HG03575 (cell line): ENCODE measurements at regions not wholly inside any gene's neighbourhood (a gene's known extent, or its start where the extent isn't known, plus 50 kb on each side); places are given as distances from the start of the nearest gene placed in this dataset.
"Not testable (repeated sequence)": the region's sequence is repeated elsewhere in the genome, so short reads cannot be mapped to it uniquely, and the experiment has no call there.

Experiments
- ATAC-seq: cut with Tn5 transposase; IDR thresholded peaks from one replicate; pipeline ENCODE4 v1.9.1; 2021; ENCODE audit not compliant: unreplicated experiment, insufficient number of reproducible peaks, low FRiP score; ENCODE audit errors: extremely low read depth

DNA sequence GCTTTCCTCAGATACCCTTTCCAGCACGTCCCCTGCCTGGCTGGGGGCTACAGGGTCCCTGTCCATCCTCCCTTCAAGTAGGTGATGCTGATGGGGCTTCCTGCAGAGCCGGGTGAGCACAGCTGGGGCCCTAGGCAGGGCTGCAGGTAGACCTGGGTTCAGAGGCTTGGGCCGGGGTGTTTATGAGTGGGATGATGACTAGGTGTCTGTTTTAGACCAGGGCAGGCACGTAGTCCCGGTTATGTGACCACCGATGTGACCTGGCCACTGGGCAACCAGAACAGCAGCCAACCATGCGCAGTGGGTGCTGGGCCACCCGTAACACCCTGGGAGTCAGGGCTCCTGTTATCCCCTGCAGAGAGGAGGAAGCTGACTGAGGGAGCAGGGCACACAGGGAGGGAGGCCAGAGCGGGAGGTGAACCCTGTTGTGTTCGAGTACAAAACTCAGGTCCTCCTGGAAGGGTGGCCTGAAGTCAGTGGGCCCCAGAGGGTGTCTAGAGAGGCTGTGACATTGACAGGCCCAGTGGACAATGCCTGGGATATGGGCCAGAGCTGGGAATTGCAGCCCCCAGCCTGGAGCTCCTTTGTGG, 101.6 kb downstream of the PLXNA1 start:
- ATAC-seq: no peak

DNA sequence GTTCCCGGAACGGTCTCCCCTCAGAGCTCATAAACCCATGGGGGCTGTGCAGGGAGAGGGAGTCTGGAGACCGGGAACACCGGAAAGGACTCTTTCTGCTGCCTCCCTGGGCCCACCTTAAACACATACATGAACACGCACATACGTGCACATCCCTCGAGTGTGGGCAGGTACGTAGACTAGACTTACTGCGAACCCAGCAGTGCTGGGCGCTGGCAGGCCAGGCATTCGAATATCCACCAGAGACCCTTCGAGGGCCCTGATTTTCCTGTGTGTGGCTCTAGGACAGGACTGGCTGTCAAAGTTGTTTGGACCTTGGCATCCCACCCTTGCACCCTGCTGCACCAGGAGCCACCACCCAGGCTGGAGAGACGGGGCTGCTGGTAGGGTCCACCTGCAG, 102.7 kb downstream of the PLXNA1 start:
- no peak for ATAC-seq

DNA sequence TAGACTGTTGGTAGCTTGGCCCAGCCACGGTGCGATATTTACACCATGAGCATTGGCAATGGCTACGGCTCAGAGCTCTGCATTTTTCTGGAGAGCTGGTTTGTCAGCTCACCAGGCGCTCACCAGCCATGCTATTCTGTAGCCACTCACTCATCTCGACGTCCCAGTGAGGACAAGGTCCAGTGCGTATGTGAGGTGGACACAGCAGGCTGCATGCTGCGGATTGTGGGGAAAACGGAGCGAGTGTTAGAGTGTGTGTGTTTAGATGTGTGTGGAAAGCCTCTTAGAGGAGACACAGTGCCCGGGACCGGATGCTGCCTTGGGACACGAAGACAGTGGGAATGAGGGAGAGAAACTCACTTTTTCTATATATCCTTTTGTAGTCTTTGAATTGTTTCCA, 103.7 kb downstream of the PLXNA1 start:
- not testable (repeated sequence) for ATAC-seq

DNA sequence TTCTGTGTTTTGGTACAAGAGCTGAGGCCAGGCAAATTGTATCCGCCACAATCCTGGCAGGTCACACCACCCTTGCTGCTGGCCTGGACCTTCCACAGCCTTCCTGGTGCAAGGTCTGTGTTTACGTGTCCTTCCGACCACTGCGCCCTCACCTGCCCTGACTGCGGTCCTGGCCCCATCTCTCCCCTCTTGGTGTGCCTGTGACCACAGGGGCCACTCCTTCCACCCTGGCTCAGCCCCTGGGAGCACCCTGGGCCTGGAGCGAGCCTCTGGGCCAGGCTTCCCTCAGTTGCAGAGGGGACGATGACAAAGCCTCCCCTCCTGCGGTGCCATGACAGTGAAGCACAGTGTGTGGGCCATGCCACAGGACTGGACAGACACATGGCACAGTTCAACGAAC, 104.5 kb downstream of the PLXNA1 start:
- ATAC-seq: no peak

DNA sequence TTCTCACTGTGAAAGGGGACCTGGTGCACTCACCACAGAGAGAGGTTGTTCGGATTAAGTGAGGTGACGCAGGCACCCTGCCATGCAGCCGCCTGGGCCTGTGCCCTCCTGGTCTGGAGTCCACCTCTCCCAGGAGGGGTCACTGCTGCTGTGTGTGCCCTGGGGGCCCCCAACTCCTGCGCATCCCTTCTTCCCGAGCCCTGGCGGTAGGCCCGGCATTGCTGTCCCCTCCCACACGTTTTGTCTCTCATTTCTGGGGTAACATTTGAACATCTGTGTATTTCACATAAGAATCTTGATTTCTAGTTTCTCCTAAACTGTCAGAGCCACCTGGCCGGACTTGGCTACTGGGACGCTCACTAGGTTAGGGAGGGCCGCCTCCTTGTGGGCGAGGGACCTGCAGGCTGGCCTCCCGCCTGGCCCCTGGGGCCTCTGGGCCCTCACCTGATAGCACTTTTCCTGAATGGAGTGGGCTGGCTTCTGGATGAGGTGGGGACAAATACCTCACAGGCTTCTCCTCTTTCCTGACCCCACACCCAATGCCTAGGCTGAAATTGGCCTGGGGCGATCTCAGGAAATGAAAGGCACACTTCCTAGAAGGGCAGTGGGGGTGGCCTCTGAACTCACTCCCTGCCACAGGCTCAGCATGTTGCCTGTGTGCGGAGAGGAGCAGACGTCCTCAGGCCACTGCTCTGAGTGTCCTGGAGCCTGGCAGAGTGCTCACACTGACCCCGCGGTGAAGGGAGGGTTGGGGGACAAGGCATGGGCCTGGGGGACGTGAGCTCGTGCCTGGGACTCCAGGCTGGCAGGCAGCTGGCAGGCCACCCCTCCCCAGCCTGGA, 104.2 kb upstream of the PRR23E start:
- no peak for ATAC-seq

DNA sequence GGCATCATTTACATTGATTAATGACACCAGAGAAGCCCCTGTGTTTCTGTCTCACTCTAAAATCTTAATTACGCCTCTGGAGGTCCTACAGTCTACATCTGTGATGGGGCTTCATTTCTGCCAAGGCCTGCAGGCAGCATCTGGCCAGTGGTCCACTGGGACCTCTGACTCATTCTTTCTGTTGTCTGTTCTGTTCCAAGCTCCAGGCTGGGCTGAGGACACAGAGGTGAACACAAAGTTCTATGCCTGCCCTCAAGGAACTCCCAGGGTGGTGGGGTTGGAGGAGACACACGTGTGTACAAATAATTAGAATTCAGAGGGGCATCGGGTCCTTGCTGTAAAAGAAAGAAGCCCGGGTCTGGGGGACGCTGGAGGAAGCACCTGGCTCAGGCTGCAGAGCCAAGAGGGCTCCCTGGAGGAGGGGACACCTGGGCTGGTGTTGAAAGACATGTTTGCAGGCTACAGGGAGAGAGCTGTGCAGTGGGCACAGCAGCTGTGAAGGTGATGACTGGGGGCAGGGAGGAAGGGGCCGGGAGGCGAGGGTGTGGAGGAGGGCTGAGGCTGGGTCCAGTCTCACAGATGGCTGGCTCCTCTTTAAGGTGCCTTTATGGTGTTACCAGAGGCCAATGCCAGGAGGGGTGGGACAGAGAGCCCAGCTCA, 103.3 kb upstream of the PRR23E start:
- ATAC-seq: no peak

DNA sequence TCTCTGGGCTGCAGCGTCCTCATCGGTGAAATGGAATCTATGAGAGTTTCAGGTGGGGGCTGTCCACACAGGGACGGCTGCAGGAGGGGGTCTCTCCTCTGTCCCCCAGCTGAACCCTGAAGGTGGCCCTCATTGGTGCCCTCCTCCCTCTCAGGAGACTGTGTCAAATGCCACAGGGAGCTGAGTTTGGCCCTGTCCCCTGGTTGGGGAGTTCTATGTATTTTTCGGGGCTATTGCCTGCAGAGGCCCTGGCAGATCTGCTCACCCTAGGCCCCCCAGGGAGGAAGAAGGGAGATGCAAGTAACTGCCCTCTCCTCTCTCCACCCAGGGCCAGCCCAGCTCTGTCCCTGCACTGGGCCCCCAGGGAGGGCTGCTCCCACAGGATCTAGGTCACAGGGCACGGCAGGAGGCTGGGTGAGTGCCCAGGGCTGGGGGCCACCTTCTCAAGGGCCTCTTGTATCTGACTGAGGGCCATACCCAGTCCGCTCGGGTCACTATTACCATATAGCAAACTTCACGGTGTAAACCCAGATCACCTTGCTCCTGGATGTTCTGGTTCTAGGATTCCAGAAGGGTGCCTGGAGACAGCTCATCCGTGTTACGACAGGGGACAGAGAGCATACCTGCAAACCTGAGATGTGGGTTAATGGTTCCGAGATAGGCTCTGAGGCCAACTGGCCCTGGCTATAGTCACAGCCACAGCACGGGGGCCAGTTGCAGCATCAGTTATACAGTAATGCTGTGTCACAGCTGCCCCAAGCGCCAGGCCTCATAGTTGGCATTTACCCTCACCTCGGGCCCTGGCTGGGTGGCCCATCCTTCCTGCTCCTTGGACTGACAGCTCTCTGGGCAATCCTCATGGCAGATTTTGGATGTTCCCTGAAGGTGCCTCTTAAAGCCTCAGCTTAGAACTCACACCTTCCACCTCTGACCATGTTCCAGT, 102.4 kb upstream of the PRR23E start:
- ATAC-seq: no peak

DNA sequence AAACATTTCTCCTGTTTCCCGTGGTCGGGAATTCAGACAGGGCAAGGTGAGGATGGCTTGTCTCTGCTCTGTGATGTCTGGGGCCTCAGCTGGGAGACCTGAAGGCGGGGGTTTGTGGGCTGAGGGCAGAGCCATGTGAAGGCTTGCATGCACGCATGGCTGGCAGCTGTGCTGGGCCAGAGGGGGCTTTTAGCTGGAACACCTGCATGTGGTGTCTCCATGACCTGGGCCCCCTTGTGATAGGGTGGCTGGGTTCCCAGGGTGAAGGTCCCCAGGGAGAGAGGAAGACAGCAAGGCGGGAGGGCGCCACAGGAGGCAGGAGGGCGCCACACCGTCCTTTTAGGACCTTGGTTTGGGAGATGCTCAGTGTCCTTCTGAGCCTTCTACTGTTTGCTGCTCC, 101.6 kb upstream of the PRR23E start:
- ATAC-seq: no peak

DNA sequence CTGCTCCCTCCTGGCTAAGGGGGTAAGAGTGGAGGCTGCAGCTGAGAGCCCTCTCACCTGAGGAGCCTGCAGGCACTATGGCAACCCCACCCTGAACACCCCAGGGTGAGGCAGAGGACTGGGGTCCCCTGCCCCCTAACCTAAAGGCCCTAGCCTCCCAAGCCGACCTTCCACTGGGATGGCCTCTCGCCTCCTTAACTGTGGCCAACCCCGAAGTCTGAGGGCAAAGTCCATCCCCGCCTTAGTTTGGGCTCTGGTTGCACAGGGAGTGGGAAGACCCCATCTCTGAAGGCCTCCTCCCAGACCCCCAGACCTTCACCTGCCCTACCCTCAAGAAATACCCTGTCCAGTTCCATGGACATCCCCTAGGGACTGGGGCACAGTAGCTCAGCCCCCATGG, 100.6 kb upstream of the PRR23E start:
- no peak for ATAC-seq

DNA sequence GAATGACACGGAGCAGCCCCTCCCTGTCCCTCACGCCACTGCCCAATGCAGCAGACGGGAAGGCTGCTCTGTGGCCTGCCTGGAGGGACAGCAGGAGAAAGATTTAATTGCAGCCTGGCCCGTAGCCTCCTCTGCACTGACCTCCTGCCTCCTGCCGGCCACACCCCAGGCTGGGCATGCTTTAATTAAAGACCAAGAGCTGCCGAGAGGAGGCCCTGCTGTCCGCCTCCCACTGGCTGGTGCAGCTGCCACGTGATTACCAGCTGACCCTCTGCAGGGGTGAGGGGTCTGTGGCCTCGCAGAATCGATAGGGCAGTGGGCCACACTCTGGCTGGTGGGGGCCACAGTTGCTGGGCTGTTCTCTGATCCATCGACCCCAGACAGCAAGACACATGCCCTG, 100.2 kb upstream of the PRR23E start:
- no peak for ATAC-seq

DNA sequence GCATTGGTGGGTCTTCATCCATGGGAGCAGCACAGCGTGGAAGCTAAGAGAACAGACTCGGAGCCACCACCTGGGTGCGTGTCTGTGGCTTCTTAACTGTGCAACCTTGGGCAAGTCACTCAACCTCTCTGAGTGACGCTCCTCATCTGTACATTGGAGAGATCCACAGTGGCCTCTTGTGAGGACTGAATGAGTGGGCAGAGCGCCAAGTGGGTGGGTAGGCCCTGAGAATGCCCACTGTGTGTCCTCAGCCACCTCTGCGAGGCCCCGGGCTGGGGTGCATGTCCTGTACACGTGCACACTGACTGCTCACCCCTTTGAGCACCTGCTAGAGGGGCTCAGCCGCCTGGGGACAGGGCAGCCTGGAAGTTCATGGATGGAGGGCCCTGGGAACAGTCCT, 99.6 kb upstream of the PRR23E start:
- no peak for ATAC-seq

DNA sequence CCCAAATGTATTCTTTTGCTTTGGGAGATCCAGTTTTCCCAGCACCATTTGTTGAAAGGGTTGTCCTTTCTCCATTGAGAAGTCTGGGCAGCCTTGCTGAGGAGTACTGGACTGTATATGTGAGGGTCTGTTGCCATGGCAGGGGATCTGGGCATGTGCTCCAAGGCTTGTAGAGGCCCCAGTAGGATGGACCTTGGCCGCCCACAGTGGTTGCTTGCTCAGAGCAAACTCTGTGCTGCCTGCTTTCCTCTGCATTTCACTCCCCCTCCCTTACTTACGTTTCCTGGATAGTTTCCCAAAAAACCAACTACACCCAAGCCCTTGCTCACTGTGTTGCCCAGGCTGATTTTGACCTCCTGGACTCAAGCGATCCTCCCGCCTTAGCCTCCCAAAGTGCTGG, 97.2 kb upstream of the PRR23E start:
- no peak for ATAC-seq

DNA sequence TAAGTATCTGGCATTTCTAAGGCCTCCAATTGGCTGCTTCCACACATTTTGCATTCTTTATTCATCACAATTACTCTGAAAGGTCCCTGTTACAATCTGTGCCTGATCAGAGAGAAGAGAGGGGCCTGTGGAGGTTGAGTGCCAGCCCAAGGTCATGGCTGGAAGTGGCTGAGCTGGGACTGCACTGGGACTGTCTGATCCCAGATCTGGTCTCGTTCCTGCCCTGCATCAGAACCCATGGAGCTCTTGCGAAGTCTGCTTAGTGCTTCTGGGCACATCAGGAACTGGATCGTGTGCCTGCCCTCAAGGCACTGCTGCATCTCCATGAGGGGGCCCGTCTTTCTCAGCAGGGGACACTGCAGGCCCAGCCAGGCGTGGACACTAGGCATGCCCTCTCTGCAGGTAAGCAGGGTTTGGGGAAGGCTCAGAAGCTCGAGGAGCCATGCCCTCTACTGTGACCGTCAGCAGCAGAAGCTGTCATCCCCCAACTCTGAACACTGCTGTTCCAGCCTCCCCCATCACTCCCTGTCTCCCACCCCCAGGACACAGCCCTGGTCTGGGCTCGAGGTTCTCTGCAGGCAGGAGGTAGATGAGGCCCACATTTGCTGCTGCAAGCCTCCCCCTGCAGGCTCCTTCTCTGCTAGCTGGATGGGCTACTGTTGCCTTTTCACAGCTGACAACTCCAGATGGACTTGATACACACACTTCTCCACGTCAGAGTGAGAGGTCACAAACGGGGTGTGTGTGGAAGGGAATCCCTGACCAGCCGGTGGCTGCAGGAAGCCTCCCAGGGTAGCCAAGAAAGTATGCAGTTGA, 96.5 kb upstream of the PRR23E start:
- ATAC-seq: no peak

DNA sequence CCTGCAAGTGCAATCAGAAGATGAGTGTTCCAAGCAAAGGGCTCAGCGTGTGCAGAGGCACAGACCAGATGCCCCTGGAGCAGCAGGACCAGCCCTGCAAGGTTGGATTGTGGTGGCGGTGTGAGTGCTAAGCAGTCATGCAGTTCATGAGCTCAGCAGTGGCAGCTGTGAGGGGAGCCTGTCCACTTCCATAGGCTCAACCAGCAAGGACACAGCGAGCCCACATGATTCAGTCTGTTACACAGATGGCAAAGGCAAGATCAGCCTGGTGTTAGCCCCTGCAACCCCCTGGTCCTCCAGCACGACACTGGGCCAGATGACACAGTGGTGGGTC, 95.9 kb upstream of the PRR23E start:
- no peak for ATAC-seq

DNA sequence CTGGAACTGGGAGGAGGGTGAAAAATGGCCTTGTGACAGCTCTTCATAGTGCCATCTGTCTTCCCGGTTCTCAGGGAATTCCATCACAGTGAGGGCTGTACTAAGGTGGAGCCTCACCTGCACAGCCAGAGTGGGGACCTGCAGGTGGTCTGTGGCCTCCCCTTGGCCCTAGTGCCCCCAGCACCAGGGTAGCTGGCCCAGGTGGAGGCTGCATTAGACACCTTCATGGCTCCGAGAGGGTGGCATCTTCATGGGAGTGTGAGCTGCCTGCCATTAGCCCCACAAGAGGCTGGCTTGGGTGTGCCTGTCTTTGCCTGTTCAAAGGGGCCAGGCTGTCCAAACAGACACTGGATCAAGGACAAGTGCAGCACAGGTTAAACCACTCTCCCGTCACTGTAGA, 95.5 kb upstream of the PRR23E start:
- no peak for ATAC-seq

DNA sequence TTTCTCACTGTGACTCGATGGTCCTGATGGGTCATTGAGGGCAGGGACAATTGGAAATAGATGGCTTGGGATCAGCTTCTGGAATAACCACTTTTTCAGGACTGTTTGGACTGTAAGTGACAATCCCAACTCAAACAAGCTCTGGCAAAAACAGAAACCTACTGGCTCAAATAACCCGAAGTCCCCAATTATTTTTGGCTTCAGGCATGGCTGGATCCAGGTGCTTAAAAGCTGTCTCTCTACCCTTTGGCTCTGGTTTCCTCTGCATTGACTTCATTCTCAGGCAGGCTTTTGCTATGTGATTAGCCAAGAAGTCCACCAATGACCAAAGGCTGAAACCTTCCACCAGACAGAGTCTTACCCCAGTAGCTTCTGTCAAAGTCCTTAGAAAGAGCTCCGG, 92.9 kb upstream of the PRR23E start:
- no peak for ATAC-seq

DNA sequence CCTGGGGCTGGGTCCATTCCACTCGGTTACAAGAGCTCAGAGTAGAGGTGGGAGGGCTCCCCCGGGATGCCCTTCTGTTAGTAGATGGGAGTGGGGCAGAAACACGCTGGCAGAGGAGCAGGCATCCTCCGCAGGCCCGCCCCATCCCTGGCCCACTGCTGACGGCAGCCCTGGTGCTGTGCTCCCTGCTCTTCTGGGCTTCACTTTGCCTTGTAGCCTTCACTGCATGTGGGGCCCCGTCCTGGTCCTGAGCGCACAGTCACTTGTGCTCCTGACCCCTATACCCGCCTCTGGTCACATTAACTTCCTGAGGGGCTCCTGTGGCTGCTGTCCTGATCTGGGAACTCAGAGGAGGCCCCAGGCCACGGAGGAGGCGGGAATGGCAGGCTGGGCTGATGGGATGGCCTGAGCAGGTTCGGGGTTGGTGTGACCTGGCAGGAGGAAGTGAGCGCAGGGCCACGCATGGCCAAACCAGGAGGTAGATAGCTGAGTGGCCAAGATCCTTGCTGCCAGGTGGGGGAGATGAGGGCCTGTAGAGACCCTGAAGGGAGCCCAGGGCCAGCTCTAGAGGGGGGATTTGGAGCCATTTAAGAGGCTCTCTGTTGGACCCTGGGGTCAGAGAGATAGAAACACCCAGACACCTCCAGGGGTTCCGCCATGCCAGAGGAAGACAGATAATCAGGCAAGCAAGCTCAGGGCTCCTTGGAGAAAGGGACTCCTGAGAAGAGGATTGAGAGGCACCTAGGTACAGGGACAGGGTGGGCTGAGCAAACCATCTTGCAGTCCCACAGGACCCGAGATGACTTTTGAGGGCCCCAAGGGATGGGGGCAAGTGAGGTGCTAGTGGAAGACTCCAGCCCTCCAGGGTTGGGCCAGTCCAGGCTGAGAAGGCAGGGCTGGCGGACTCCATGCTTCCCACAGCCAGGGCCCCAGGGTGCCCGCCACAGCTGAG, 92.2 kb upstream of the PRR23E start:
- no peak for ATAC-seq
